Tibial nerve (tissue), 3 donors: ENCODE measurements at regions not wholly inside any gene's neighbourhood (a gene's known extent, or its start where the extent isn't known, plus 50 kb on each side); places are given as distances from the start of the nearest gene placed in this dataset.

ENCODE experiments used
- POLR2A ChIP-seq, 2 donors: fragments of 450-650 bp; IDR thresholded peaks; one replicate each; pipeline ENCODE4 v1.6.1; 2017; ENCODE audit warnings: antibody characterized with exemption in 2 of 2, mild to moderate bottlenecking in 2 of 2, moderate library complexity in 2 of 2
- TF ChIP-seq, protein P1 (sequence below), 5 experiments: fragments of 200-600 bp in 3 of 5; fragments of 450-650 bp in 2 of 5; sonication (generic) in 3 of 5; IDR thresholded peaks; one replicate each; pipeline ENCODE4 v1.5.1; 2016 to 2019; ENCODE audit warnings: antibody characterized with exemption in 5 of 5, mild to moderate bottlenecking in 3 of 5, moderate library complexity in 2 of 5

DNA sequence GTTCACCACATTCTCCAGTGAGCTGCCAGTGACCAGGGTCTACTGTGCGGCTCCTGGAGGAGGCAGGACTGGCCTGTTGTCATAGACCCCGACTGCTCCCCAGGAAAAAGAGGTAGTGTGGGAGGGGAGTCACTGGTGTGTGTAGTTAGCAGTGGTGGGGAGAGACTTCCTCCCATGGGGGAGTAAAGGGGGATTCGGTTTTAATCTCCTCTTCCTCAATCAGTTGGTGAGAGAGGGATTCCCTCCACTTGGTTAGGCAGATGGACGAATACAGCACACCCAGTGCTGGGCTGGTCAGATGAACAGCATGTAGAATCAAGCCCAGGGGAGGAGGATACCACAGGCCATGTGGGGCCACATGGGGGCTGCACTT is 207.6 kb upstream of the S1PR3 start:
- TF ChIP-seq, protein P1, sequence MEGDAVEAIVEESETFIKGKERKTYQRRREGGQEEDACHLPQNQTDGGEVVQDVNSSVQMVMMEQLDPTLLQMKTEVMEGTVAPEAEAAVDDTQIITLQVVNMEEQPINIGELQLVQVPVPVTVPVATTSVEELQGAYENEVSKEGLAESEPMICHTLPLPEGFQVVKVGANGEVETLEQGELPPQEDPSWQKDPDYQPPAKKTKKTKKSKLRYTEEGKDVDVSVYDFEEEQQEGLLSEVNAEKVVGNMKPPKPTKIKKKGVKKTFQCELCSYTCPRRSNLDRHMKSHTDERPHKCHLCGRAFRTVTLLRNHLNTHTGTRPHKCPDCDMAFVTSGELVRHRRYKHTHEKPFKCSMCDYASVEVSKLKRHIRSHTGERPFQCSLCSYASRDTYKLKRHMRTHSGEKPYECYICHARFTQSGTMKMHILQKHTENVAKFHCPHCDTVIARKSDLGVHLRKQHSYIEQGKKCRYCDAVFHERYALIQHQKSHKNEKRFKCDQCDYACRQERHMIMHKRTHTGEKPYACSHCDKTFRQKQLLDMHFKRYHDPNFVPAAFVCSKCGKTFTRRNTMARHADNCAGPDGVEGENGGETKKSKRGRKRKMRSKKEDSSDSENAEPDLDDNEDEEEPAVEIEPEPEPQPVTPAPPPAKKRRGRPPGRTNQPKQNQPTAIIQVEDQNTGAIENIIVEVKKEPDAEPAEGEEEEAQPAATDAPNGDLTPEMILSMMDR (IDR thresholded peaks at IDR 0.05): no peak
- no peak for TF ChIP-seq POLR2A (IDR thresholded peaks at IDR 0.05)
